SK-N-SH (cell line): ENCODE measurements at regions not wholly inside any gene's neighbourhood (a gene's known extent, or its start where the extent isn't known, plus 50 kb on each side); places are given as distances from the start of the nearest gene placed in this dataset.

ENCODE experiments used
- CTCF ChIA-PET: fragments of 300-600, 350-600 bp; formaldehyde crosslinking; extraction: SDS; loops from one replicate; lab custom pipeline; 2021; lab: Yijun Ruan, JAX
- POLR2A ChIA-PET: fragments of 350-600 bp; sonication (Branson Sonifier 250); formaldehyde crosslinking; extraction: SDS; loops from one replicate; lab custom pipeline; 2020; ENCODE audit warnings: antibody characterized with exemption, inconsistent platforms; lab: Yijun Ruan, JAX
- DNase-seq: peaks from one replicate; pipeline ENCODE4 v3.0.0; 2012
- H2AFZ ChIP-seq: fragments of 200-600 bp; sonication (generic); 2 replicates; pipeline ENCODE4 v1.8.1; 2016; ENCODE audit warnings: antibody characterized with exemption, mild to moderate bottlenecking, low read depth
- H3F3A ChIP-seq: fragments of 200-600 bp; sonication (generic); replicated peaks from 2 replicates; pipeline ENCODE3; 2016; ENCODE audit warnings: antibody characterized with exemption, mild to moderate bottlenecking; ENCODE audit not compliant: insufficient read depth
- H3K27ac ChIP-seq, 2 experiments: fragments of 200-500 bp in 1 of 2; fragments of 200-600 bp in 1 of 2; sonication (Bioruptor generic) in 1 of 2; sonication (generic), shearing (Covaris generic) in 1 of 2; 2 replicates each; pipeline versions ENCODE4 v1.5.1 to v1.6.1; 2014 to 2016; ENCODE audit warnings: low read depth in 2 of 2, inconsistent platforms in 1 of 2, low read length in 1 of 2, mild to moderate bottlenecking in 1 of 2, mixed read lengths in 1 of 2
- H3K27me3 ChIP-seq: fragments of 200-600 bp; sonication (generic), shearing (Covaris generic); 2 replicates; pipeline ENCODE4 v1.6.1; 2016; ENCODE audit warnings: mixed run types; ENCODE audit not compliant: insufficient read depth
- H3K36me3 ChIP-seq, 2 experiments: fragments of 200-500 bp in 1 of 2; fragments of 200-600 bp in 1 of 2; sonication (Bioruptor generic) in 1 of 2; sonication (generic) in 1 of 2; replicated peaks in 1 of 2; 2 replicates each; pipeline versions ENCODE3 to v1.5.1; 2014 to 2016; ENCODE audit warnings: low read length in 1 of 2, mild to moderate bottlenecking in 1 of 2; ENCODE audit not compliant: insufficient read depth in 2 of 2, control insufficient read depth in 1 of 2
- H3K4me1 ChIP-seq, 2 experiments: fragments of 200-500 bp in 1 of 2; fragments of 200-600 bp in 1 of 2; sonication (Bioruptor generic) in 1 of 2; sonication (generic), shearing (Covaris generic) in 1 of 2; 2 replicates each; pipeline versions ENCODE4 v1.5.1 to v1.6.1; 2014 to 2016; ENCODE audit warnings: low read depth in 1 of 2, low read length in 1 of 2, mixed run types in 1 of 2; ENCODE audit not compliant: insufficient read depth in 2 of 2, control insufficient read depth in 1 of 2
- H3K4me2 ChIP-seq: fragments of 200-600 bp; sonication (generic), shearing (Covaris generic); 2 replicates; pipeline ENCODE4 v1.6.1; 2017; ENCODE audit warnings: mixed run types
- H3K4me3 ChIP-seq, 2 experiments: fragments of 200-500 bp in 1 of 2; fragments of 200-600 bp in 1 of 2; sonication (Bioruptor generic) in 1 of 2; sonication (generic), shearing (Covaris generic) in 1 of 2; 2 replicates each; pipeline versions ENCODE4 v1.5.1 to v1.8.1; 2014 to 2016; ENCODE audit warnings: low read depth in 2 of 2, inconsistent platforms in 1 of 2, low read length in 1 of 2, mild to moderate bottlenecking in 1 of 2, mixed read lengths in 1 of 2, moderate library complexity in 1 of 2
- H3K79me2 ChIP-seq: fragments of 200-600 bp; sonication (generic); 2 replicates; pipeline ENCODE4 v1.8.1; 2017; ENCODE audit warnings: mild to moderate bottlenecking; ENCODE audit not compliant: insufficient read depth
- H3K9ac ChIP-seq: fragments of 200-600 bp; sonication (generic); 2 replicates; pipeline ENCODE4 v1.6.1; 2017; ENCODE audit warnings: mixed run types
- H3K9me2 ChIP-seq: fragments of 200-600 bp; sonication (generic); 2 replicates; pipeline ENCODE4 v1.6.1; 2017; ENCODE audit warnings: mixed run types
- H3K9me3 ChIP-seq: fragments of 200-600 bp; sonication (generic); 2 replicates; pipeline ENCODE4 v1.6.1; 2017; ENCODE audit warnings: mixed run types, mild to moderate bottlenecking, moderate library complexity
- H4K20me1 ChIP-seq: fragments of 200-600 bp; sonication (generic); 2 replicates; pipeline ENCODE4 v1.6.1; 2017; ENCODE audit warnings: mild to moderate bottlenecking, mixed run types; ENCODE audit not compliant: insufficient read depth
- CHD2 ChIP-seq: fragments of 150-350 bp; IDR thresholded peaks from 2 replicates; pipeline ENCODE4 v1.6.1; 2018; ENCODE audit warnings: low read length; ENCODE audit not compliant: partially characterized antibody
- EP300 ChIP-seq, 2 experiments: IDR thresholded peaks; 2 replicates each; pipeline versions ENCODE4 v1.4.0 to v1.6.1; 2012; ENCODE audit warnings: borderline replicate concordance in 1 of 2, low read depth in 1 of 2, low read length in 1 of 2
- FOSL2 ChIP-seq: IDR thresholded peaks from 2 replicates; pipeline ENCODE4 v1.4.0; 2012; ENCODE audit warnings: low read depth, mild to moderate bottlenecking, moderate library complexity, borderline replicate concordance
- FOXJ3 ChIP-seq: sonication (generic); formaldehyde crosslinking; IDR thresholded peaks from 2 replicates; pipeline ENCODE4 v1.5.1; 2020; ENCODE audit warnings: mild to moderate bottlenecking, missing genetic modification reagents
- FOXM1 ChIP-seq: IDR thresholded peaks from 2 replicates; pipeline ENCODE4 v1.4.0; 2012; ENCODE audit warnings: low read depth, mild to moderate bottlenecking
- MXI1 ChIP-seq: IDR thresholded peaks from 2 replicates; pipeline ENCODE4 v1.6.1; 2012; ENCODE audit warnings: mild to moderate bottlenecking, low read depth, low read length, improper control_type of control experiment
- RFX5 ChIP-seq: IDR thresholded peaks from 2 replicates; pipeline ENCODE4 v1.6.1; 2012; ENCODE audit warnings: mild to moderate bottlenecking, improper control_type of control experiment, low read length
- TAF1 ChIP-seq: IDR thresholded peaks from 2 replicates; pipeline ENCODE4 v1.6.1; 2012; ENCODE audit warnings: low read depth, mild to moderate bottlenecking, low read length, moderate library complexity, borderline replicate concordance
- TCF12 ChIP-seq: IDR thresholded peaks from 2 replicates; pipeline ENCODE4 v1.4.0; 2012
- TEAD4 ChIP-seq: IDR thresholded peaks from 2 replicates; pipeline ENCODE4 v1.4.0; 2012; ENCODE audit warnings: mild to moderate bottlenecking, borderline replicate concordance; ENCODE audit not compliant: insufficient read depth
- WGBS: methylation state at CpG from one replicate; pipeline ENCODE4 v1.1.6; 2017; ENCODE audit warnings: low lambda C conversion rate; 5-methylcytosine and 5-hydroxymethylcytosine counted together
- TF ChIP-seq, protein P1 (sequence below): IDR thresholded peaks from 2 replicates; pipeline ENCODE4; 2012

DNA sequence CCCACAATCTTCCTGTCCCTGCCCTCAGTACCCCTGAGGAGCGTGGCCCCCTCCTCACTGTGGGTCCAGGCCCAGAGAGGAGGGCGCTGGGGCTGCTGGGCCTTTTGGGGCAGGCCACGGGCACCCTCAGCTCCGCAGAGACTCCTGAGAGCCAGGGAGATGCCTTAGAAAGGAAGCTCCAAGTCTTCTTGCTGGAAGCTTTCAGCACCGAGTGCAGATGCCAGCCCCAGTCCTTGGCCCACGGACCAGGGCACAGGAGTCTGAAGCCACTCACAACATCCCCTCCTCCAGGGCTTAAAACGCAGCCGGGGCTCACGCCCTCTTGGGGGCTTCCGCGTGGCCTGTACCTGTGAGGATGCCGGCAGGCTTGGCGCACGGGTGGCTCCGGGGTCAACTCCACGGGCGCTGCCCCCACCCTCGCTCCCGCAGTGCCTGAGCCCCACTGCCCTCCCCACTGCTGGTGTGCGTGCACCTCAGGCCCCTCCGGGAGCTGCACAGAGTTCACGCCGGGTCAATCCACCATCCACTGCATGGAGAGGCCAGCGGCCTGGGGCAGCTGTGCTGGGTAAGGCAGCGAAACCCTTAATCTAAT is 72.1 kb upstream of the CTDP1 start:
- Histone ChIP-seq H3K9ac (no peak overlapping the region), H3K27ac (no peak overlapping the region), H3K79me2 (no peaks in the 10 kb centered on the region), H3K4me1 (no peaks in the 10 kb centered on the region), H3K27me3 (peaks cover 84% of the 10 kb centered on the region), H3K4me3 (no peak overlapping the region), H4K20me1 (no peaks in the 10 kb centered on the region), H3K4me2 (no peak overlapping the region), H3F3A (peaks cover 3% of the 10 kb centered on the region), H3K9me3 (no peaks in the 10 kb centered on the region), H2AFZ (no peak overlapping the region), H3K9me2 (no peaks in the 10 kb centered on the region), H3K36me3 (no peaks in the 10 kb centered on the region)
- ChIA-PET POLR2A (no interaction called here), CTCF (no interaction called here)
- TF ChIP-seq MXI1, result no peak
- TF ChIP-seq FOSL2, result no peak
- no peak for TF ChIP-seq CHD2
- TF ChIP-seq FOXM1, result no peak
- WGBS, result 19% methylated on average over 9 of the region's 25 CpGs
- DNase-seq, result no peak

DNA sequence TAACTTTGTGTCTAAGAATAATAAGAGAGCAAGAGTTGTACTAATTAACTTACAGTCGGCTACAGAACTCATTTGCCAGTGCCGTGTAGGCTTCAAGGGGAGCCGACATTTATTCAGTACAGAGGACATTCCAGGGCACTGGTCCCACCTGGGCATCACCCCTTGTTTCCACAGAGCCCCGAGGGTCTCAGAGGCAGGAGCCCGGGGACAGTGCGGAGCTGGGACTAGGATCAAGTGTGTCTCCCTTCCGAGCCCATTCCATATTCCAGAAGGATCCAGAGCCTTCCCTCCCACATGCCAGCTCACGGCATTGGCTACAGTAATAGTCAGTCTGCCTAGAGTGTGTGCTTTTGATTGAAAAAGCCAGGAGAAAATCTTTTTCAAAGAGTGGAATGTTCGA is 71.5 kb upstream of the CTDP1 start:
- ChIA-PET CTCF (no interaction called here), POLR2A (no interaction called here)
- no peak overlapping the region for H3K9ac ChIP-seq
- no peak overlapping the region for H3K4me2 ChIP-seq
- no peaks in the 10 kb centered on the region for H3K9me3 ChIP-seq
- H3K79me2 ChIP-seq, result no peaks in the 10 kb centered on the region
- H4K20me1 ChIP-seq, result no peaks in the 10 kb centered on the region
- no peak overlapping the region for H2AFZ ChIP-seq
- DNase-seq, result no peak
- no peak overlapping the region for H3K27ac ChIP-seq
- TF ChIP-seq TCF12 (no peak), EP300 (IDR thresholded peaks at IDR 0.05; ENCODE audit: borderline replicate concordance in 1 of 2, low read depth in 1 of 2, low read length in 1 of 2) (no peak), RFX5 (no peak), MXI1 (no peak)
- TF ChIP-seq, protein P1, sequence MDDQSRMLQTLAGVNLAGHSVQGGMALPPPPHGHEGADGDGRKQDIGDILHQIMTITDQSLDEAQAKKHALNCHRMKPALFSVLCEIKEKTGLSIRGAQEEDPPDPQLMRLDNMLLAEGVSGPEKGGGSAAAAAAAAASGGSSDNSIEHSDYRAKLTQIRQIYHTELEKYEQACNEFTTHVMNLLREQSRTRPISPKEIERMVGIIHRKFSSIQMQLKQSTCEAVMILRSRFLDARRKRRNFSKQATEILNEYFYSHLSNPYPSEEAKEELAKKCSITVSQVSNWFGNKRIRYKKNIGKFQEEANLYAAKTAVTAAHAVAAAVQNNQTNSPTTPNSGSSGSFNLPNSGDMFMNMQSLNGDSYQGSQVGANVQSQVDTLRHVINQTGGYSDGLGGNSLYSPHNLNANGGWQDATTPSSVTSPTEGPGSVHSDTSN, result no peak
- H3K27me3 ChIP-seq, result peaks cover 86% of the 10 kb centered on the region
- H3K36me3 ChIP-seq, result no peaks in the 10 kb centered on the region
- peaks cover 3% of the 10 kb centered on the region for H3F3A ChIP-seq
- no peaks in the 10 kb centered on the region for H3K4me1 ChIP-seq
- 4% methylated on average over 8 of the region's 9 CpGs for WGBS
- no peaks in the 10 kb centered on the region for H3K9me2 ChIP-seq
- no peak overlapping the region for H3K4me3 ChIP-seq

DNA sequence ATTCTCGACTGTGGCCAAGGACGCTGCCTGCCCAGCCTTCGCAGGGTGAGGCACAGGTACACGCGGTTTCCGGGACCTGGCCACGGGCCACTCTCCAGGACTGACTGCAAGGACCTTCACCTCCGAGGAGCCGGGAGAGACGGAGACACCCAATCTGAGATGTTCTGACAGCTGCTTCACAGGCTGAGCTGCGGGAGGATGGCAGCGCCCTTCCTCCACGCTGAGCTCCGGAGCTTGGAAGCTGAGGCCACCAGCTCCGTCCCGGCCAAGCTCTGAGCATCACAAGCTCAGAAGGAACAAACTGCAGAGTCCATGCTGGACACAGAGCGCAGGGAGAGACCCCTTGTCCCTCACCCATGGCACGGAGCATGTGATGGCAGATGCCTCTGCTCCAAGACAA is 71.1 kb upstream of the CTDP1 start:
- POLR2A ChIA-PET, result no interaction called here
- H3K79me2 ChIP-seq, result no peaks in the 10 kb centered on the region
- H3K4me2 ChIP-seq, result no peak overlapping the region
- no peak for TF ChIP-seq FOXJ3 (CRISPR knock-in tag)
- TF ChIP-seq TEAD4, result no peak
- no peak for TF ChIP-seq EP300 (IDR thresholded peaks at IDR 0.05; ENCODE audit: borderline replicate concordance in 1 of 2, low read depth in 1 of 2, low read length in 1 of 2)
- no peak for TF ChIP-seq TAF1
- TF ChIP-seq, all 33 proteins: peak for 0
- Histone ChIP-seq H3F3A (peaks cover 3% of the 10 kb centered on the region), H3K27ac (no peak overlapping the region), H3K4me3 (no peak overlapping the region), H2AFZ (no peak overlapping the region), H3K9me3 (no peaks in the 10 kb centered on the region), H3K36me3 (no peaks in the 10 kb centered on the region), H3K4me1 (no peaks in the 10 kb centered on the region), H4K20me1 (no peaks in the 10 kb centered on the region), H3K9me2 (no peaks in the 10 kb centered on the region), H3K27me3 (peaks cover 87% of the 10 kb centered on the region), H3K9ac (no peak overlapping the region)
- DNase-seq, result no peak
- 19% methylated on average over 15 of the region's 18 CpGs for WGBS
- CTCF ChIA-PET, result no interaction called here
